Fibroblast of pulmonary artery (primary cell): ENCODE measurements at regions not wholly inside any gene's neighbourhood (a gene's known extent, or its start where the extent isn't known, plus 50 kb on each side); places are given as distances from the start of the nearest gene placed in this dataset.

Experiments
- DNase-seq: peaks from one replicate; pipeline ENCODE4 v3.0.0-alpha.2; 2010; ENCODE audit warnings: low read depth
- H3K4me3 ChIP-seq: replicated peaks from 2 replicates; pipeline ENCODE4 v1.5.1; 2011; ENCODE audit warnings: low read depth, mild to moderate bottlenecking, control low read depth, low read length, moderate library complexity
- TF ChIP-seq, protein P1 (sequence below): IDR thresholded peaks from 2 replicates; pipeline ENCODE4 v1.5.1; 2011; ENCODE audit warnings: mild to moderate bottlenecking, control low read depth, low read length, inconsistent platforms; ENCODE audit errors: missing control alignments

DNA sequence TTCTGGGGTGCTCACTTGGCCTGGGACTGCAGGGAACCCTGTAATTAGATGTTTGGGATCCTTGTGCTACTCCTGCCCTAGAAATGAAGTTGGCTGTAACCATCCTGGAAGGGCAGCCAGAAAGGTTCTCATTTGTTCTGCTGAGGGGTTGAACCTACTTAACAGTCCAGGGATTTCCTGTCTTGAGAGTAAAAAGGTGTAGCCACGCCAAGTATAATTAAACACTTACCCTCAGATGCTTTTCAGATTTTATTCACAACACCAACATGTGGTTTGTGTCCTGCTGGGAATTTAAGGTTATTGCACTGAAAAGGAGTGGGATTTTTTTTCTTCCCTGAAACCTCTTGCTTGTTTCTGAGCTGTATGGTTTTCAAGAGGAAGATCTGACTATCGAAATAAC lies 222.4 kb upstream of the APCDD1 start:
- no peak for DNase-seq
- TF ChIP-seq, protein P1, sequence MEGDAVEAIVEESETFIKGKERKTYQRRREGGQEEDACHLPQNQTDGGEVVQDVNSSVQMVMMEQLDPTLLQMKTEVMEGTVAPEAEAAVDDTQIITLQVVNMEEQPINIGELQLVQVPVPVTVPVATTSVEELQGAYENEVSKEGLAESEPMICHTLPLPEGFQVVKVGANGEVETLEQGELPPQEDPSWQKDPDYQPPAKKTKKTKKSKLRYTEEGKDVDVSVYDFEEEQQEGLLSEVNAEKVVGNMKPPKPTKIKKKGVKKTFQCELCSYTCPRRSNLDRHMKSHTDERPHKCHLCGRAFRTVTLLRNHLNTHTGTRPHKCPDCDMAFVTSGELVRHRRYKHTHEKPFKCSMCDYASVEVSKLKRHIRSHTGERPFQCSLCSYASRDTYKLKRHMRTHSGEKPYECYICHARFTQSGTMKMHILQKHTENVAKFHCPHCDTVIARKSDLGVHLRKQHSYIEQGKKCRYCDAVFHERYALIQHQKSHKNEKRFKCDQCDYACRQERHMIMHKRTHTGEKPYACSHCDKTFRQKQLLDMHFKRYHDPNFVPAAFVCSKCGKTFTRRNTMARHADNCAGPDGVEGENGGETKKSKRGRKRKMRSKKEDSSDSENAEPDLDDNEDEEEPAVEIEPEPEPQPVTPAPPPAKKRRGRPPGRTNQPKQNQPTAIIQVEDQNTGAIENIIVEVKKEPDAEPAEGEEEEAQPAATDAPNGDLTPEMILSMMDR = no peak
- no peak overlapping the region for H3K4me3 ChIP-seq

DNA sequence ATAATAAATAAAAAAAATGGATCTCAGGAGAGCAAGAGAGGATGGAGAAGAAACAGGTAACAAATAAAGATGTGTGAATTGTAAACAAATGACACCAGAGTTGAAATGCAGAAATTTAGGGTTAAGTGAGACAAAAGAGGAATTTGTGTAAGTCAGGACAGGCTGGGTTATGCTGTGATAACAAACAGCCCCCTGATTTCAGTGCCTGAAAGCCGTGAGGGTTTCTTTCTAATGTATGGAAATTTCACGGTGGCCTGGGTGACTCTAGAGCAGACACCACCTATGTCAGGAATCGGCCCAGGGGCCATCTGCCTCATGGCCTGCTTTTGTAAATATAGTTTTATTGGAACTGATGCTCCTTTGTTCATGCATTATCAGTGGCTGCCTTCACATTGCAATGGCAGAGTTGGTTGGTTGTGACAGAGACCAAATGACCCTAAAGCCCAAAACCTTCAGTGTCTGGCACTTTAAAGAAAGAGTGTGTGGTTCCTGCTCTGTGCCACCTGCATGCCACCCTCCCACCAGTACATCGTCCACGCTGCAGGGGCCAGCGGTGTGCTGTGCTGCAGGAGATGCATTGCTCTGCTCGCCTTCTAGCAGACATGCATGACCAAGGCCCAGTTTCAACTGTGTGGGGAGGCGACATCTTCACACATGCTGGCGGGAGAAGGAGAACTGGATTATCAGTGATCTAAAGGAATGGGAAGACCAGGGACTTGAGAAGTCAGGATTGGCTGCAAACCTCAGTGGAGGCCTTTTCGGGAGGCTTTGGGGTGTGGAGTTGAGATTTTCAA lies 221.2 kb upstream of the APCDD1 start:
- TF ChIP-seq, protein P1 = no peak
- H3K4me3 ChIP-seq = no peak overlapping the region
- DNase-seq = no peak

DNA sequence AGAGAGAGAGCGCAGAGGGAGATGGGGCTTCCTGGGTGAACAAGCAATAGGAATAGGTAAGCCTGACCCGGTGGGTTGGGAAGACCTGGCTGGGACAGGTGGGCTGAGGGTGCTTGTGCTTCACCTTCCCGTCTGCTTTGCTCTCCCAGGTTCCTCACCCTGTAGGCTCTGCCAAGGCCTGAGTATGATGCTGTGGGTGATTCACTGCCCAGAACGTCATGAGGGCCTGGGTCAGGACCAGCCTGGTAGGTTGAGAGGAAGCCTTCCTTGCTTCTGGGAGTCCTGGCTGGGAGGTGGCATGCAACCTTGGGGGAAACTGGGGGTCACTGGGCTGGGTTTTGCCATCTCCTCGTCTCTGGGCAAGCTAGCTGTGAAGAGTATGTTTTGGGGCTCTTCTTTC lies 220.2 kb upstream of the APCDD1 start:
- TF ChIP-seq, protein P1 = no peak
- no peak overlapping the region for H3K4me3 ChIP-seq
- DNase-seq = no peak

DNA sequence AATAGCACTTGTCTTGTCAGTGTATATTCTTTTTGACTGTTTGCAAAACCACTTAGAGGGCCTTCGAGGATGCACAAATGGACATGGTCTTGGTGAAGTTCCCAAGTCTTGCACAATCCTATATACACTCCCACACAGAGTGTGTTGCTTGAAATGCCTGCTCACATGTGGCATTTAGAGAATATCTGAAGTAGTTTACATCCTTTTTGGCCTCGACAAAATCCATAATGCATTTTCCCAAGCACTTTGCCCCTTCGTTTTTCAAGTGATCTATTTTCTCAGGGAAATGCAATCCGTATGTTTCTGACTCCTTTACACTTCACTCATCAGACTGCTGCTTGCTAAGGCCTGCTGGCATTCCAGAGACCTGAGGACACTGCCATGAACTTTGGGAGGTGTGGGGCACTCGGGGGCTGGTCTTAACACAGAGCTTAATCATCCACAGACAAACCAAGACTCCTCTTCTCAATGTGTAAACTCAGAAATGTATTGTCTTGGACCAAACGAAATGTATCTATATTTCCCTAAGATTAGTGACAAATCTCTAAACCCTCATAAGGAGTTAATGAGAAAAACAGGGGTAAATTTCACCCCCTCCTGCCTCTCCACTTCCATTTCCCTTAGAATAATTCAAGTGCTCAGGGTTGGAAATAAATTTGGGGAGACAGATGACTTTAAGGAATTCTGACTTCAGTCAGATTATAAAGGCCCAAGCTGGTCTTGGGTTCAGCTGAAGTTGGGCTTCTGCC lies 219.3 kb upstream of the APCDD1 start:
- no peak overlapping the region for H3K4me3 ChIP-seq
- TF ChIP-seq, protein P1 = no peak
- peak; percentile 83 for DNase-seq

DNA sequence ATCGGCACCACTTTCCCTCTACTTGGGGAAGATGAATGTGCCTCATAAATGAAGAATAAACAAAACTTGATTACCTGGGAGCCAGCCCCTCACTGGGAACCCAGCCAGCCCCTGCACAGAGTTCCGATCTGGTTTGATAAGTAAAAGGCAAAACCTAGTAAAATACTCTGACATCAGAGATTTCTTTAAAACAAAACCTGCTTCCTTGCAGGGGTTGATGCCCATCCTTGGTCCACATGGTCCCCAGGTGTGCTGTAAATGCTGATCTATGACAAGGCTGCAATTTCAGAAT lies 218.8 kb upstream of the APCDD1 start:
- no peak for DNase-seq
- TF ChIP-seq, protein P1 = no peak
- no peak overlapping the region for H3K4me3 ChIP-seq

DNA sequence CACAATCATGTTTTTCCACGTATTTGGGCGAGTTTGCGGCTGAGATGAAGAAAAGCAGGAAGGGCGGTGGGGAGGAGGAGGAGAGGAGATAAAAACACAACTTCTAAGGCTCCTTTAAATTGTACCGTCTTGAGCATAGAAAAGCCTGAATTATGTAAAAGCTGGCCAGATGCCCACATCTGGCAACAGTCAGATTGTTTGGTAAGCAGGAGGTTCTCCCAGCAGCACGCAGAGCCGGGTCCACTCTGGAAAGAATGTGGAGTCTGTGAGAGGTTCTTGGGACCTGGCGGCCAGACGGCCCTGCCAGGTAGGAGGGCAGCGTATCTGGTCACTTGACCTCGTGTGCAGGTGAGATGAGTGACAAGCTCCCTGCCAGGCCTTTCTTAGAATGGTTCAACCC lies 215.3 kb upstream of the APCDD1 start:
- peak; percentile 58 for DNase-seq
- no peak overlapping the region for H3K4me3 ChIP-seq
- TF ChIP-seq, protein P1 = no peak
